Kidney epithelial cell (primary cell): ENCODE measurements at regions not wholly inside any gene's neighbourhood (a gene's known extent, or its start where the extent isn't known, plus 50 kb on each side); places are given as distances from the start of the nearest gene placed in this dataset.

Source experiments
- DNase-seq: peaks from one replicate; pipeline ENCODE4 v3.0.0-alpha.2; 2010; ENCODE audit warnings: low read depth
- H3K27me3 ChIP-seq: 2 replicates; pipeline ENCODE4 v1.6.0; 2011; ENCODE audit warnings: low read length; ENCODE audit not compliant: control insufficient read depth, insufficient read depth
- H3K36me3 ChIP-seq: 2 replicates; pipeline ENCODE4 v1.5.1; 2011; ENCODE audit warnings: low read length; ENCODE audit not compliant: control insufficient read depth, insufficient read depth
- H3K4me3 ChIP-seq: 2 replicates; pipeline ENCODE4 v1.5.1; 2011; ENCODE audit warnings: low read depth, mild to moderate bottlenecking, control low read depth, low read length
- TF ChIP-seq, protein P1 (sequence below): IDR thresholded peaks from 2 replicates; pipeline ENCODE4 v1.5.1; 2011; ENCODE audit warnings: mild to moderate bottlenecking, moderate library complexity, low read length, control low read depth, inconsistent platforms; ENCODE audit not compliant: insufficient read depth, poor library complexity, severe bottlenecking

DNA sequence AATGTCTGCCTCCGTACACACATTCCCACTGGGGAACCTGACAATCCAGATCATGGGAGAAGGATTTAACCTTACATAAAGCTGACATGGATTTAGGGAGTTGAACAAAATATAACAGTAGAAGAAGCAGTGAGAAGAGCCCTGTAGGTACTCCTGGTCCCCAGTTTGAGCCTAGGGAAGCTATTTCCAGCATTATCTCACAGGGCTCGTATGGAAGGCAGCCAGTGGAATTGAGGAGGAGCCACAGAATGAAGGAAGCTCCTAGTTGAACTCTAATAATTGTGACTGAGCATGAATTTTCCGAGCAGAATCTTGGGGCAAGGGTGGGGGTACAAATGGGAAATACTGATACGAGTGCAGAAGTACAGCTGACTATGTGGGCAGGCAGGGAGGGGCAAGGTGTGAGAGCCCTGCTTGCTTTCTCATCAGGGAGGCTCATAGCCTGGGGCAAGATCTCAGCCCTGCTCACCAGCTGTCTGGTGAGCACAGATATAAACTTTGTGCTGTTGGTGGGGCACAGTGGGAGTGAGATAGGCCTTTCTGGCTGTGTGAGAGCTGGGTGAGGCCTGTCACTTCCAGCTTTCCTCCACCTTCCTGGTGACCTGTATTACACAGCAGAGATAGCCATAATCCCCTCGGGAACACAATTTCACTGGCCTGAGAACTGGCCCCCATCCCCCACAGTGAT is 290.7 kb upstream of the IL12B start:
- Histone ChIP-seq H3K27me3 (no peaks in the 10 kb centered on the region), H3K36me3 (no peaks in the 10 kb centered on the region), H3K4me3 (no peak overlapping the region)
- TF ChIP-seq, protein P1, sequence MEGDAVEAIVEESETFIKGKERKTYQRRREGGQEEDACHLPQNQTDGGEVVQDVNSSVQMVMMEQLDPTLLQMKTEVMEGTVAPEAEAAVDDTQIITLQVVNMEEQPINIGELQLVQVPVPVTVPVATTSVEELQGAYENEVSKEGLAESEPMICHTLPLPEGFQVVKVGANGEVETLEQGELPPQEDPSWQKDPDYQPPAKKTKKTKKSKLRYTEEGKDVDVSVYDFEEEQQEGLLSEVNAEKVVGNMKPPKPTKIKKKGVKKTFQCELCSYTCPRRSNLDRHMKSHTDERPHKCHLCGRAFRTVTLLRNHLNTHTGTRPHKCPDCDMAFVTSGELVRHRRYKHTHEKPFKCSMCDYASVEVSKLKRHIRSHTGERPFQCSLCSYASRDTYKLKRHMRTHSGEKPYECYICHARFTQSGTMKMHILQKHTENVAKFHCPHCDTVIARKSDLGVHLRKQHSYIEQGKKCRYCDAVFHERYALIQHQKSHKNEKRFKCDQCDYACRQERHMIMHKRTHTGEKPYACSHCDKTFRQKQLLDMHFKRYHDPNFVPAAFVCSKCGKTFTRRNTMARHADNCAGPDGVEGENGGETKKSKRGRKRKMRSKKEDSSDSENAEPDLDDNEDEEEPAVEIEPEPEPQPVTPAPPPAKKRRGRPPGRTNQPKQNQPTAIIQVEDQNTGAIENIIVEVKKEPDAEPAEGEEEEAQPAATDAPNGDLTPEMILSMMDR = no peak
- DNase-seq = no peak

DNA sequence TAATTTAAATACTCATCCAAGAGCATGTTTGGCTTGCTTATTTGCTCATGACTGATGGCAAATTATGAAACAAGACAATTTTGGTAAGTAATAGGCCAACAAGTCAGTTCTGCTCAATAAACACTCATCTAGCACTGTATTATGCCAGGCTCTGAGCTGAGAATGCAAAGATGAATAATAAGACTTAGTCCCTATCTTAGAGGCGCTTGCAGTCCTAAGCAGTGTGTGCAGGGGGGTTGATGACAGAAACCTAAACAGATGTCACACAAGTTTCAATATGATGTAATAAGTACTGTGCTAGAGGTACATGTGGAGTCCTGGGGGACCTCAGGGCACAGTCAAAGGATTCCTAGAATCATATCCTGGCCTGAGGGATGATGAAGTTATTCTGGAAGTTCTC is 287.6 kb upstream of the ADRA1B start:
- H3K36me3 ChIP-seq = no peaks in the 10 kb centered on the region
- no peak overlapping the region for H3K4me3 ChIP-seq
- TF ChIP-seq, protein P1 = no peak
- no peaks in the 10 kb centered on the region for H3K27me3 ChIP-seq
- DNase-seq = no peak

DNA sequence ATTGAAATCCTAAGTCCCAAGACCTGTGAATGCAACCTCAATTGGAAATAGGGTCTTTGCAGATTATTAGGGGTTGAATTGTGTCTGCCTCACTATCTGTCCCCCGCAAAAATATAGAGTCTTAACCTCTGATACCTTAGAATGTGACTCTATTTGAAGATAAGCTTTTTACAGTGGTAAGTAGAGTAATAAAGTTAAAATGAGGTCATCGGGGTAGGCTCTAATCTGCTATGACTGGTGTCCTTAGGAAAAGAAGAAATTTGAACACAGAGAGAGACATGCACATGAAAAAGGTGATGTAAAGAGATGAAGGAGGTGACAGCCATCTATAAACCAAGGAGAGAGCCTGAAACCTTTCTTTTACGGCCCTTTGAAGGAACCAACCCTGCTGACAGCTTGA is 287.1 kb upstream of the ADRA1B start:
- no peaks in the 10 kb centered on the region for H3K36me3 ChIP-seq
- DNase-seq = no peak
- H3K4me3 ChIP-seq = no peak overlapping the region
- no peaks in the 10 kb centered on the region for H3K27me3 ChIP-seq
- TF ChIP-seq, protein P1 = no peak

DNA sequence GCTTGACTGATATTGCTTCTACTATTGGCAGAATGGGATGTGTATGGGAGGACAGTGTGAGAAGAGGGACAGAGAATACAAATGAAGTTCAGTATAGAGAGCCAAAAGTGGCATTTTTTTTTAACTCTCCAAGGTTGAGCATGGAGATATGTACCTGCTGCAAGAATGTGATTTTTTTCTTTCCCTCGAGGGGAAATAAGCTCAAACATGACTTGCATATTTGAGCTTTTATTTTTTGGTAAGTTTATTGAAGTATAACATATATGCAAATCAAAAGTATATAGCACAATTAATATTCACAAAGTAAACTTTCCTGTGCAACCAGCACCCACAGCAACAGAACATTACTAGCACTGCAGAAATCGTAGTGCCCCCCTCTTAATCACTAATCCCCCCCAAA is 285.7 kb upstream of the ADRA1B start:
- Histone ChIP-seq H3K27me3 (no peaks in the 10 kb centered on the region), H3K36me3 (no peaks in the 10 kb centered on the region), H3K4me3 (no peak overlapping the region)
- TF ChIP-seq, protein P1 = no peak
- no peak for DNase-seq

DNA sequence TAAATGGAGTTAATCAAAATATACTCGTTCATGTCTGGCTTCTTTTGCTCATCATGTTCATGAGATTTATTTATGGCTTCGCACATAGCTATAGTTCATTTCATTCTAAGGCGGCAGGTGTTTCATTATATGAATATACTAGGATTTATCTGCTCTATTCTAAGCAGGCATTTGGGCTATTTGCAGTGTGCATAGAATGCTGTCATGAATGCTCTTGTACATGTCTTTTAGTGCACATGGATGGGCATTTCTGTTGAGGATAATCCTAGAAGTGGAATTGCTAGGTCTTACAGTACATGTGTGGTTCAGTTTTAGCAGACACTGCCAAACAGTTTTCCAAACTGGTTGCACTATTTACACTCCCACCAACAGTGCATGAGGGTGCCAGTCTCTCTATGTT is 285.3 kb upstream of the ADRA1B start:
- no peak for DNase-seq
- H3K4me3 ChIP-seq = no peak overlapping the region
- no peaks in the 10 kb centered on the region for H3K36me3 ChIP-seq
- TF ChIP-seq, protein P1 = no peak
- H3K27me3 ChIP-seq = no peaks in the 10 kb centered on the region

DNA sequence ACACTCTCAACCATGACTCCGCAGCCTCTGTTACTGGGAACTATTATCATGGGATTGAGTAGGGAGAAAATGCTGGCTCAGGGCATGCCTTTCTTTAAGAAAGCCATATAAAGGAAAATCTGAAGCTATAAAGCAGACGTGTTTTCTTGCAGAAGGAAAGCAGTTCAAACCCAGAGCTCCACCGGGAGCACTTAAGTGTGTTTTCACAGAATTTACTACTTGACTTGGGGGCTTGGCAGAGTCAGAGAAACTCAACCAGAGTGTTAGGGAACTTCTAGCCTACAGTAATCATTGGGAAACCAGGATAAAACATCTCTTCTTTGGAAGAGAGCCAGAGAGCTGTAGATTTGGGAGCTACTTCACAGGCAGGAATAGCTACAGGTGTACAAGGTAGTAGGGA is 283.4 kb upstream of the ADRA1B start:
- no peak for DNase-seq
- no peaks in the 10 kb centered on the region for H3K27me3 ChIP-seq
- H3K36me3 ChIP-seq = no peaks in the 10 kb centered on the region
- H3K4me3 ChIP-seq = no peak overlapping the region
- TF ChIP-seq, protein P1 = no peak
